ENCODE measurements at regions not wholly inside any gene's neighbourhood (a gene's known extent, or its start where the extent isn't known, plus 50 kb on each side); places are given as distances from the start of the nearest gene placed in this dataset.

DNA sequence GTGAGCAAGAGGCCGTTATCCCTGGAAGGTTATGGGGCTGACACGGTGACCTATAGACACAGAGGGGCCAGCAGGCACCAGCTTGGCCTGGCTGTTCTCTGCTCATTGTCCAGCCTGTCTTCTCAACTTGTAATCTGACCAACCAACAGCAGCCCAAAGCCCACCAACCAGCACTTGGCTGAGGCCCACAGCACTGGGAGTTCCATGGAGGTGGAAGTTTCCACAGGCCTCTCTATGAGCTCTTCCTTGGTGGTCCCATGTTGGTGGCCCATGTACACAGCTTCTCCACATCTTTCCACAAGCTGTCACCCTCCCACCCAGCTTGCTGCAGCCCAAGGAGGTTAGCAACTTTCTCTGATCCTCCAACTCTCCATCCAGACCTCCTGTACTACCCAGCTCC, 56.2 kb upstream of the KLHL31 start:
- ChIA-PET POLR2A (ENCODE audit: low non-redundant PET) (no interaction called here), CTCF (no interaction called here)
- no peak for DNase-seq (ENCODE audit: low spot score)
- intact Hi-C loops (cut with micrococcal nuclease; ENCODE audit: unreplicated experiment) = no loop called here
- no peak for TF ChIP-seq EZH2 (IDR thresholded peaks at IDR 0.05; ENCODE audit: borderline replicate concordance, low read depth, low read length, poor library complexity, severe bottlenecking)
- TF ChIP-seq, protein P1, sequence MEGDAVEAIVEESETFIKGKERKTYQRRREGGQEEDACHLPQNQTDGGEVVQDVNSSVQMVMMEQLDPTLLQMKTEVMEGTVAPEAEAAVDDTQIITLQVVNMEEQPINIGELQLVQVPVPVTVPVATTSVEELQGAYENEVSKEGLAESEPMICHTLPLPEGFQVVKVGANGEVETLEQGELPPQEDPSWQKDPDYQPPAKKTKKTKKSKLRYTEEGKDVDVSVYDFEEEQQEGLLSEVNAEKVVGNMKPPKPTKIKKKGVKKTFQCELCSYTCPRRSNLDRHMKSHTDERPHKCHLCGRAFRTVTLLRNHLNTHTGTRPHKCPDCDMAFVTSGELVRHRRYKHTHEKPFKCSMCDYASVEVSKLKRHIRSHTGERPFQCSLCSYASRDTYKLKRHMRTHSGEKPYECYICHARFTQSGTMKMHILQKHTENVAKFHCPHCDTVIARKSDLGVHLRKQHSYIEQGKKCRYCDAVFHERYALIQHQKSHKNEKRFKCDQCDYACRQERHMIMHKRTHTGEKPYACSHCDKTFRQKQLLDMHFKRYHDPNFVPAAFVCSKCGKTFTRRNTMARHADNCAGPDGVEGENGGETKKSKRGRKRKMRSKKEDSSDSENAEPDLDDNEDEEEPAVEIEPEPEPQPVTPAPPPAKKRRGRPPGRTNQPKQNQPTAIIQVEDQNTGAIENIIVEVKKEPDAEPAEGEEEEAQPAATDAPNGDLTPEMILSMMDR (conservative IDR thresholded peaks at IDR 0.05; ENCODE audit: low read depth, low read length) = no peak
- Histone ChIP-seq H3K4me1 (ENCODE audit: insufficient read depth, low read length, poor library complexity, severe bottlenecking) (no peaks in the 10 kb centered on the region), H3K27ac (ENCODE audit: low read depth, low read length, poor library complexity, severe bottlenecking) (no peak overlapping the region), H3K27me3 (replicated peaks; ENCODE audit: insufficient read depth, low read depth, low read length, poor library complexity) (peaks cover 4% of the 10 kb centered on the region), H3K4me3 (ENCODE audit: low read depth, low read length, poor library complexity, severe bottlenecking) (no peak overlapping the region), H3K36me3 (ENCODE audit: insufficient read depth, low read length, poor library complexity, severe bottlenecking) (no peaks in the 10 kb centered on the region), H3K9me3 (ENCODE audit: low read depth, low read length, poor library complexity, severe bottlenecking) (no peaks in the 10 kb centered on the region)
- no TSS peak for BruUV-seq (replicated peaks)

DNA sequence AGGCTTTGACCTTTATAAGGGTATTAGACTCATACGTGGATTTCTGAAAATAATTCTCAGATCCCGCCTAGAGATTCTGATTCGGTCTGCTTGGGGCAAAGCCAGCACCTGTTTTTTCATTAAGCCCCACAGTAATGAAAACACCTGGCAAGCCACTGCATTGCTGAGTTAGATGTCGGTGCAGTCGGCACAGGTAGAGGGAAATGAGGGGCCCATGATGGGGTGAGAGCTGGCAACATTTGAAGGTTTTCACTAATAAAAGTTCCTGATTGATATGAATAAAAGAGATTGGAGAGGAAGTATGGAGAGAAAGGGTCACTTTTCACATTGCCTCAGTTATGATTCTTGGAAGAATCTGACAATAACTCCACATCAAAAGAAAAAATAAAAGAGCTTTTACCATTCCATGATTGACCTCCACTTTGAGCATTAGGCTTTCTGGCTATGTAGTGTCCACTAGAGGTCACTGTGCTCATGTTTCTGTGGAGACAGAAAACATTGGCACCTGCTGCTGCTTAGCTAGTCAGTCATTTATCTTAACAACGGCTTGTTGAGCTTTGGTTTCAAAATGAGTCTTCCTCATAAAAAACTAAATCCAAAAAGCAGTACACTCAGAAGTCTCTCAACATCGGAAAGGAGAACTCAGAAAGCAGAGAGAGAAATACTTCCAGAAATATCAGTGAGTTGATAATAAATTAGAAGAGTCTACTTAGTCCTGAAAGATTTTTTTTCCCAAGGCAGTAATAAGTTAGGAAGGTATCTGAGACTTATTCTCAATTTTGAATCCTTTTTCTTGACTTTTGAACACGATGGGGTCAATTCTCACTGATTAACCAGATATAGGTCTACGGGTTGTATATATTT, 53.3 kb upstream of the KLHL31 start:
- CTCF ChIA-PET = interaction anchor here (0.9 to 1.8 kb wide), 7 partner anchors 9 to 237 kb away, joined by 3 to 19 read pairs (median 6); no protein-coding TSS in a partner anchor
- intact Hi-C loops (cut with micrococcal nuclease; ENCODE audit: unreplicated experiment) = loop anchor here (1.0 kb wide), 1 partner anchor 174 kb away; the partner anchor contains the start of gene GCLC
- peak; percentile 73 for DNase-seq (ENCODE audit: low spot score)

DNA sequence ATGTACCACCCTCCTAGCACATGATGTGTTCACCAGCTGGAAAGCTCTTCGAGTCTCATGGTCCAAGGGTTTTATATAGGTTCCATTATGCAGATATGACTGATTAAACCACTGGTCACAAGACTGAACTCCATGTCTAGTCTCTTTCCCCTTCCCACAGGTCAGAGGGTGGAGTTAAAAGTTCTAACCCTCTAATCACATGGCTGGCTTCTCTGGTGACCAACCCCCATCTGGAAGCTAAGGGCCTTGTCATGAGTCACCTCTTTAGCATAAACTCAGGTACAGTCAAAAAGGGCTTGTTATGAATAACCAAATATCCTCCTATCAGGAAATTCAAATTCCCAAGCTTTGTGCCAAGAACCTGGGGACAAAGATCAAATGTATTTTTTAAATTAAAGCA, 52.0 kb upstream of the KLHL31 start:
- H3K27ac ChIP-seq (ENCODE audit: low read depth, low read length, poor library complexity, severe bottlenecking) = no peak overlapping the region
- no peaks in the 10 kb centered on the region for H3K9me3 ChIP-seq (ENCODE audit: low read depth, low read length, poor library complexity, severe bottlenecking)
- H3K27me3 ChIP-seq (replicated peaks; ENCODE audit: insufficient read depth, low read depth, low read length, poor library complexity) = peaks cover 24% of the 10 kb centered on the region
- intact Hi-C loops (cut with micrococcal nuclease; ENCODE audit: unreplicated experiment) = no loop called here
- ChIA-PET CTCF (no interaction called here), POLR2A (ENCODE audit: low non-redundant PET) (no interaction called here)
- no peaks in the 10 kb centered on the region for H3K4me1 ChIP-seq (ENCODE audit: insufficient read depth, low read length, poor library complexity, severe bottlenecking)
- BruUV-seq (replicated peaks) = no TSS peak
- no peaks in the 10 kb centered on the region for H3K36me3 ChIP-seq (ENCODE audit: insufficient read depth, low read length, poor library complexity, severe bottlenecking)
- DNase-seq (ENCODE audit: low spot score) = no peak
- H3K4me3 ChIP-seq (ENCODE audit: low read depth, low read length, poor library complexity, severe bottlenecking) = no peak overlapping the region
- TF ChIP-seq, protein P1 (conservative IDR thresholded peaks at IDR 0.05; ENCODE audit: low read depth, low read length) = no peak
- TF ChIP-seq EZH2 (IDR thresholded peaks at IDR 0.05; ENCODE audit: borderline replicate concordance, low read depth, low read length, poor library complexity, severe bottlenecking) = no peak

More for the DNA sequence above, 53.3 kb upstream of the KLHL31 start:
- Histone ChIP-seq H3K27ac (ENCODE audit: low read depth, low read length, poor library complexity, severe bottlenecking) (no peak overlapping the region), H3K4me1 (ENCODE audit: insufficient read depth, low read length, poor library complexity, severe bottlenecking) (no peaks in the 10 kb centered on the region), H3K4me3 (ENCODE audit: low read depth, low read length, poor library complexity, severe bottlenecking) (no peak overlapping the region), H3K27me3 (replicated peaks; ENCODE audit: insufficient read depth, low read depth, low read length, poor library complexity) (peaks cover 24% of the 10 kb centered on the region), H3K36me3 (ENCODE audit: insufficient read depth, low read length, poor library complexity, severe bottlenecking) (no peaks in the 10 kb centered on the region), H3K9me3 (ENCODE audit: low read depth, low read length, poor library complexity, severe bottlenecking) (no peaks in the 10 kb centered on the region)
- no peak for TF ChIP-seq EZH2 (IDR thresholded peaks at IDR 0.05; ENCODE audit: borderline replicate concordance, low read depth, low read length, poor library complexity, severe bottlenecking)
- TF ChIP-seq, protein P1 (conservative IDR thresholded peaks at IDR 0.05; ENCODE audit: low read depth, low read length) = peak; percentile 83
- no TSS peak for BruUV-seq (replicated peaks)
- POLR2A ChIA-PET (ENCODE audit: low non-redundant PET) = no interaction called here
